Vagina (tissue), 2 donors: ENCODE measurements at regions not wholly inside any gene's neighbourhood (a gene's known extent, or its start where the extent isn't known, plus 50 kb on each side); places are given as distances from the start of the nearest gene placed in this dataset.

Experiments used
- CTCF ChIP-seq, 3 experiments: fragments of 450-650 bp in 2 of 3; fragments of 200-600 bp in 1 of 3; sonication (generic) in 1 of 3; IDR thresholded peaks; one replicate each; pipeline ENCODE4 v1.5.1; 2017 to 2019; ENCODE audit warnings: antibody characterized with exemption in 3 of 3, mild to moderate bottlenecking in 2 of 3, moderate library complexity in 2 of 3
- POLR2A ChIP-seq, 2 donors: fragments of 450-650 bp; IDR thresholded peaks; one replicate each; pipeline ENCODE4 v1.6.1; 2017; ENCODE audit warnings: antibody characterized with exemption in 2 of 2, mild to moderate bottlenecking in 2 of 2, moderate library complexity in 2 of 2

GRCh38 chr9:91146391-91147019 lies 215.2 kb downstream of the AUH start:
- no peak for TF ChIP-seq CTCF (IDR thresholded peaks at IDR 0.05)
- TF ChIP-seq POLR2A (IDR thresholded peaks at IDR 0.05), result no peak
